PC-9 (cell line): ENCODE measurements at regions not wholly inside any gene's neighbourhood (a gene's known extent, or its start where the extent isn't known, plus 50 kb on each side); places are given as distances from the start of the nearest gene placed in this dataset.

ENCODE experiments used
- CTCF ChIP-seq: fragments of 200-600 bp; sonication (generic); conservative IDR thresholded peaks from 2 replicates; pipeline ENCODE4 v1.6.1; 2017; ENCODE audit warnings: mixed run types, antibody characterized with exemption, mild to moderate bottlenecking, moderate library complexity
- EZH2 ChIP-seq: fragments of 200-600 bp; sonication (generic); IDR thresholded peaks from 2 replicates; pipeline ENCODE4 v1.8.0; 2017; ENCODE audit warnings: antibody characterized with exemption, low read depth

- TF ChIP-seq CTCF, result no peak
- no peak for TF ChIP-seq EZH2
Measured at GRCh38 chr2:210961249-210961648, 404.9 kb downstream of the CPS1 start.
